GM21423 (cell line): ENCODE measurements at regions not wholly inside any gene's neighbourhood (a gene's known extent, or its start where the extent isn't known, plus 50 kb on each side); places are given as distances from the start of the nearest gene placed in this dataset.
"Not testable (repeated sequence)": the region's sequence is repeated elsewhere in the genome, so short reads cannot be mapped to it uniquely, and the experiment has no call there.

Experiments
- ATAC-seq: cut with Tn5 transposase; IDR thresholded peaks from one replicate; pipeline ENCODE4 v1.9.1; 2021; ENCODE audit warnings: mild to moderate bottlenecking, moderate library complexity; ENCODE audit not compliant: unreplicated experiment

DNA sequence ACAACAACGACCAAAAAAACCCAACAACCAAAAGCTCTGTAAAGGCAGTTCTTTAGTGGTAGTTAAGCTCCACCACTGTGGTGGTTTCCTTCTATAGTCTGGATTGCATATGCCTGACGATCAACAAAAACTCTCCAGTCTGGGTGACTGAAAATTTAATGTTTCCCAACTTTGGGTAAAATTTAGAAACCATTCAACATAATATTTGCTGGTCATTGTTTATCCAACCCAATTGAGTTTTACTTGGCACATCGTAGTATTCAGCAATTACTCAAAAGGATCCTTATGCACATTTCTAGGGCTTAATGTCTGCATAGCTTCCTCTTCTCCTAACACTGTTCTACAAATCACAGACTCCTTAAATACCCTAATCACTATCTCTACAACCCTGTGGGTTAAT lies 1080.2 kb upstream of the NRXN1 start:
- no peak for ATAC-seq

- ATAC-seq = no peak
Measured at GRCh38 chr2:52107124-52107523, 1075.2 kb upstream of the NRXN1 start.

DNA sequence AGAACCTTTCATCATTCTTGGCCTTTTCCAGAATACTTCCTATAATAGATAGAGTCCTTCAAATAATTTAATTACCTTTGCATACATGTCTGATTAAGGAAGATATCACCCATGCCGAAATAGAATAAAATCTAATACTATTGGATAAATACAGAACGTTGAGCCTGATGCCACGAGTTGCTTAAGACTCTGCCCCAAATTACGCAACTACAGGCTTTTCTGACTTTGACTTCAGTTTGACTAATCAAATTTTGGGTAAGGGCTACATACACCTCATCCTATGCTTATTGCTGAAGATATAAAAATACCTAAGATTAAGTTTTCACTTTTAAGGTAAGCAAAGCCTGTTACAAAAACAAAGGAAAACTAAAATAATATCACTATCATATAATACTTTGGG lies 1065.1 kb upstream of the NRXN1 start:
- no peak for ATAC-seq

- no peak for ATAC-seq
Measured at GRCh38 chr2:52084759-52085158, 1052.8 kb upstream of the NRXN1 start.

DNA sequence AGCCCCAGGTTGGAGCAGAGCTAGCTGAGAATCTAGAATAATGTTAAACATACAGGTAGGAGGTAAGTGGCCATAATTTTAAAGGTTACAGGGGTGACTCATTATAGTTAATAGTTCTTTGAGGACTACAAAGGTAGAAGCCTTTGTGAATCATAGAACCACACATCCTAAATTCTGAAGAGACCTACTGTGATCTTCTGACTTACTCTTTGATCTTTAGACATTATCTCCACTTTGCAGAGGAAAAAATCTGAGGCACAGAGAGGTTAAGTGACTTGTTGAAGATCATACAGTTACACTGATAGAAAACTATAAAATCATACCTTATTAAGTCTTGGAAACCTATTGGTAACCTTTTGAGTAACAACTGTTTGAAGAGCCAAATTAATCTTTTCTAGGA lies 1051.3 kb upstream of the NRXN1 start:
- no peak for ATAC-seq

- no peak for ATAC-seq
Measured at GRCh38 chr2:52082646-52083045, 1050.7 kb upstream of the NRXN1 start.

- ATAC-seq = no peak
Measured at GRCh38 chr2:52079602-52080001, 1047.7 kb upstream of the NRXN1 start.

- ATAC-seq = no peak
Measured at GRCh38 chr2:52077159-52077558, 1045.2 kb upstream of the NRXN1 start.

- ATAC-seq = no peak
Measured at GRCh38 chr2:52074130-52074719, 1042.3 kb upstream of the NRXN1 start.

DNA sequence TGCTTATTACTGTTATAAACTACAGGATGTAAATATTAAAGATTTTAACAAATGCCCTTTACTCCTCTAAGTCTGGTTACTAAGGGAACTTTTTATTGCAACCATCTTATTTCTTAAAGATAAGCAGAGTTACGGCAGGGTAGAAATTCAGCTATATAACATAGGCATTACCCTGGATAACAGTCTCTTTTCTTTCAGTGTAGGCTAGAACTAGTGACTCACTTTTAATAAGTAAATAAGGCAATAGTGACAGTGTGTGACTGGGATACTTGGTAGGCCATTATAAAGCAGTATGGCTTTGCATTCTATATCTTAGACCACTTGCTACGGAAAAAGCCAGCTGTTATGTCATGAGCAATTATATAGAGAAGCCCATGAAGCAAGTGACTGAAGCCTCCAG lies 1041.0 kb upstream of the NRXN1 start:
- ATAC-seq = no peak

GRCh38 chr2:52070665-52071064 lies 1038.7 kb upstream of the NRXN1 start:
- no peak for ATAC-seq

DNA sequence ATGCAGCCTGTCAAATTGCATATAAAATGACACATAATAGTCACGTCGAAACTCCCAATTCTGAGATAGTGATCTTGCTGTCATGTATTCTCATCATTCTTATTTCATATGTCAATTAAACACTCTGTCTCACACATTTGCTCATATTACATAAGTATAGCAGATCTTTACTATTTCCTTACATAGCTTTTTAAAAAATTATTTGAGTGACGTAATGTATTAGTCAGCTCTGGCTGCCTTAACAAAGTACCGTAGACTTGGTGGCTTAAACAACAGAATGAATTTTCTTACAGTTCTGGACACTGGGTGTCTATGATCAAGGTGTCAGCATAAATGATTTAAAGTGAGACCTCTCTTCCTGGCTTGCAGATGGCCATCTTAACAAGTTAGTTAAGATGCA lies 1032.3 kb upstream of the NRXN1 start:
- ATAC-seq = no peak

DNA sequence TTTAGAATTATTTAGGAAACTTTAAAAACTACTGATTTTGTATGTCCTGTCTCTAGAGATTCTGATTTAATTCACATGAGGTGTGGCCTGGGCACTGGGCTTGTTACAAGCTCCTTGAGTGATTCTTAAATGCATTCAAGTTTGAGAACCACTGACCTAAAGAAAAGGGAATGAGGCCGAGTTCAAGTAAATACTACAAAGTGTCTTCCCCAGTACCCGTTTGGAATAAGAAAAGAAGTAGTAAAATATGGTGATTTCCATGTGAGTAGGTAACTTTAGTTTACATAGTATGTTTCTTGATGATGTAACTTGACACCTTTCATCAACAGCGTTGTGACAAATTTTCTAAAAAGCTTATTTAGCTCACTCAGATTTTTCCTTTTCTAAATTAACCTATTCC lies 1022.9 kb upstream of the NRXN1 start:
- ATAC-seq = no peak

GRCh38 chr2:52036853-52037252 lies 1004.9 kb upstream of the NRXN1 start:
- ATAC-seq = no peak

DNA sequence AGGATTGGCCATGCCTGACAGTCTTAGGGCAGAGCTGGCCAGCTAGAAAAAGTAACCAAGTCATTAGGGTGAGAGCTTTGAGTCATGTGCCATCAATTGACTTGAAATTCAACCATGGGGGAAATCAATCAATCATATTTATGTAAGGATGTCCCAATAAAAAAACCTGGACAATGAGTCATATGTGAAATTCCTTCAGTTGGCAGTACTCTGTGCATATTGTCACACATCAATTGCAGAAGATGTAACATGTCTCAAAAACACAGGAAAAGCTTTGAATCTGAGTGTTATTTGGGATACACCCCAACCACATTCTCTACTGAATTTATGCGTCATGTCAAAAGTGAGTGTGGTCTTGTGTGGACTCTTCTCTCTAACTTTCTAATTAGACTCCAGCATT lies 1004.1 kb upstream of the NRXN1 start:
- ATAC-seq = no peak

- ATAC-seq = no peak
Measured at GRCh38 chr2:52035391-52035790, 1003.5 kb upstream of the NRXN1 start.

DNA sequence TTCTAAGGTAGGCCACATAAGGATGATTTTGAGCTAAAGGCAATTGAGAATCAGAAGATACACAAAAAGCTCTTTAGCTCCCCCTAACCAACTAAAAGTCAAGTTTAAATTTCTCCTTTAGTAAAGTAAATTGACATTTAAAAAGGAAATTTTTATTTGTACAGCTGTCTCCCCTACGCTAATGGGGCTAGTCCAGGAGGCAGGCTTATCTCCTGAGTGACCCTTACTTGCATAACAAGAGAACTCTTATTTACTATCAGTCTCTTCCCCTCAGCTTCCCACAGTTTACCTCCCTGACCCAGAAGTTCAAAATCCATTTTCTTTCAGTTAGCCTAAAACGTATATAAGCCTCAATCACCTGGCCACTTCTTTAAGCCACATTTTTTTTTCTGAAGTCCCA lies 1002.8 kb upstream of the NRXN1 start:
- ATAC-seq = no peak

GRCh38 chr2:52022006-52022405 lies 990.1 kb upstream of the NRXN1 start:
- ATAC-seq = no peak

GRCh38 chr2:52017646-52018235 lies 985.8 kb upstream of the NRXN1 start:
- no peak for ATAC-seq

DNA sequence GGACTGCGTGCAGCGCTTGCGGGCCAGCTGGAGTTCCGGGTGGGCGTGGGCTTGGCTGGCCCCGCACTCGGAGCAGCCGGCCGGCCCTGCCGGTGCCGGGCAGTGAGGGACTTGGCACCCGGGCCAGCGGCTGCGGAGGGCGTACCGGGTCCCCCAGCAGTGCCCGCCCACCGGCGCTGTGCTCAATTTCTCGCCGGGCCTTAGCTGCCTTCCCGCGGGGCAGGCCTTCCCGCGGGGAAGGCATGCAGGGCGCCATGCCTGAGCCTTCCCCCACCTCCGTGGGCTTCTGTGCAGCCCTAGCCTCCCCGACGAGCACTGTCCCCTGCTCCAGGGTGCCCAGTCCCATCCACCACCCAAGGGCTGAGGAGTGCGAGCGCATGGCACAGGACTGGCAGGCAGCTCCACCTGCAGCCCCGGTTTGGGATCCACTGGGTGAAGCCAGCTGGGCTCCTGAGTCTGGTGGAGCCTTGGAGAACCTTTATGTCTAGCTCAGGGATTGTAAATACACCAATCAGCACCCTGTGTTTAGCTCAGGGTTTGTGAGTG lies 975.0 kb upstream of the NRXN1 start:
- ATAC-seq = not testable (repeated sequence)

- ATAC-seq = no peak
Measured at GRCh38 chr2:52000151-52000855, 968.4 kb upstream of the NRXN1 start.

DNA sequence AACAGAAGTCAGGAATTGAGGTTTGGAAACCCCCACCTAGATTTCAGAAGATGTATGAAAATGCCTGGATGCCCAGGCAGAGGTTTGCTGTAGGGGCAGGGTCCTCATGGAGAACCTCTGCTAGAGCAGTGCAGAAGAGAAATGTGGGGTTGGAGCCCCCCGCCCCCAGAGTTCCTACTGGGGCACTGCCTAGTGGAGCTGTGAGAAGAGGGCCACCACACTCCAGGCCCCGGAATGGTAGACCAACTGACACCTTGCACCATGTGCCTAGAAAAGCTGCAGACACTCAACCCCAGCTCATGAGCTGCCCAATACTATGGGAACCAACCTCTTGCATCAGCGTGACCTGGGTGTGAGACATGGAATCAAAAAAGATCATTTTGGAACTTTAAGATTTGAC lies 967.0 kb upstream of the NRXN1 start:
- ATAC-seq = no peak
